ENCODE measurements at regions not wholly inside any gene's neighbourhood (a gene's known extent, or its start where the extent isn't known, plus 50 kb on each side); places are given as distances from the start of the nearest gene placed in this dataset.

- CTCF ChIA-PET = no interaction called here
- no peak overlapping the region for H3K4me2 ChIP-seq
- H3K4me3 ChIP-seq = no peak overlapping the region
- TF ChIP-seq JUN (IDR thresholded peaks at IDR 0.05) = no peak
- TF ChIP-seq USF2 (IDR thresholded peaks at IDR 0.05) = no peak
- no peak for TF ChIP-seq CBX8 (IDR thresholded peaks at IDR 0.05)
- TF ChIP-seq MAFK (IDR thresholded peaks at IDR 0.05; ENCODE audit: partially characterized antibody) = no peak
- TF ChIP-seq NFE2L2 (conservative IDR thresholded peaks at IDR 0.05; ENCODE audit: low read length) = no peak
- no peak for TF ChIP-seq PHF8 (IDR thresholded peaks at IDR 0.05; ENCODE audit: borderline replicate concordance, low read depth)
- TF ChIP-seq ZNF302 (CRISPR knock-in tag; IDR thresholded peaks at IDR 0.05) = no peak
- TF ChIP-seq HOXB5 (CRISPR knock-in tag; IDR thresholded peaks at IDR 0.05) = no peak
- no peak for TF ChIP-seq HDAC2 (IDR thresholded peaks at IDR 0.05)
- TF ChIP-seq CHD4 (IDR thresholded peaks at IDR 0.05; ENCODE audit: borderline replicate concordance) = no peak
- no peak for TF ChIP-seq TFCP2L1 (CRISPR knock-in tag; IDR thresholded peaks at IDR 0.05)
- TF ChIP-seq NPAS2 (CRISPR knock-in tag; IDR thresholded peaks at IDR 0.05; ENCODE audit: borderline replicate concordance) = no peak
- H3K9me3 ChIP-seq = no peaks in the 10 kb centered on the region
- no peak for DNase-seq (ENCODE audit: low read depth in 1 of 2, low spot score in 1 of 2)
- 7% methylated on average over 5 of the region's 5 CpGs for WGBS (ENCODE audit: missing lambda C conversion rate)
- H3K27ac ChIP-seq = no peak overlapping the region
- POLR2A ChIA-PET = no interaction called here
- no peak for ATAC-seq
- FAIRE-seq = no peak
- H3K4me1 ChIP-seq = no peaks in the 10 kb centered on the region
Measured at GRCh38 chr9:84450029-84450428, 109.5 kb upstream of the SLC28A3 start.

- ChIA-PET POLR2A (no interaction called here), CTCF (no interaction called here)
- Histone ChIP-seq H3K4me1 (no peaks in the 10 kb centered on the region), H3K9me3 (no peaks in the 10 kb centered on the region), H3K27ac (no peak overlapping the region), H3K4me3 (no peak overlapping the region), H3K4me2 (no peak overlapping the region)
- TF ChIP-seq TP53 (CRISPR knock-in tag; IDR thresholded peaks at IDR 0.05) = no peak
- TF ChIP-seq CHD2 (IDR thresholded peaks at IDR 0.05; ENCODE audit: low read length, partially characterized antibody) = no peak
- no peak for TF ChIP-seq RAD21 (conservative IDR thresholded peaks at IDR 0.05 in 1 of 2, IDR thresholded peaks at IDR 0.05 in 1 of 2)
- no peak for TF ChIP-seq EHF (CRISPR knock-in tag; IDR thresholded peaks at IDR 0.05)
- TF ChIP-seq E2F6 (IDR thresholded peaks at IDR 0.05; ENCODE audit: borderline replicate concordance, low read depth) = no peak
- no peak for TF ChIP-seq NPAS2 (CRISPR knock-in tag; IDR thresholded peaks at IDR 0.05; ENCODE audit: borderline replicate concordance)
- TF ChIP-seq JUN (IDR thresholded peaks at IDR 0.05) = no peak
- TF ChIP-seq SREBF2 (IDR thresholded peaks at IDR 0.05) = no peak
- no peak for TF ChIP-seq RFX5 (IDR thresholded peaks at IDR 0.05)
- TF ChIP-seq MYC (IDR thresholded peaks at IDR 0.05; ENCODE audit: borderline replicate concordance, low read length) = no peak
- TF ChIP-seq CBX8 (IDR thresholded peaks at IDR 0.05) = no peak
- TF ChIP-seq CTCF (IDR thresholded peaks at IDR 0.05) = no peak
- TF ChIP-seq CBX2 (IDR thresholded peaks at IDR 0.05; ENCODE audit: borderline replicate concordance, low read depth) = no peak
- no peak for TF ChIP-seq JUNB (IDR thresholded peaks at IDR 0.05)
- TF ChIP-seq HOXA7 (CRISPR knock-in tag; IDR thresholded peaks at IDR 0.05) = no peak
- FAIRE-seq (no peak), DNase-seq (ENCODE audit: low read depth in 1 of 2, low spot score in 1 of 2) (no peak), ATAC-seq (no peak)
- 55% methylated on average over 2 of the region's 2 CpGs for WGBS (ENCODE audit: missing lambda C conversion rate)
Measured at GRCh38 chr9:84456527-84456926, 116.0 kb upstream of the SLC28A3 start.

- ATAC-seq (no peak), FAIRE-seq (no peak), DNase-seq (ENCODE audit: low read depth in 1 of 2, low spot score in 1 of 2) (no peak)
- ChIA-PET CTCF (interaction anchor here (1.1 kb wide), 1 partner anchor 55 kb away, joined by 3 read pairs; no protein-coding TSS in a partner anchor), POLR2A (no interaction called here)
- Histone ChIP-seq H3K27ac (no peak overlapping the region), H3K4me1 (no peaks in the 10 kb centered on the region), H3K4me2 (no peak overlapping the region), H3K4me3 (no peak overlapping the region), H3K9me3 (no peaks in the 10 kb centered on the region)
- TF ChIP-seq RFX5 (IDR thresholded peaks at IDR 0.05) (no peak), TFCP2L1 (CRISPR knock-in tag; IDR thresholded peaks at IDR 0.05) (no peak), JUNB (IDR thresholded peaks at IDR 0.05) (no peak), NPAS2 (CRISPR knock-in tag; IDR thresholded peaks at IDR 0.05; ENCODE audit: borderline replicate concordance) (no peak), POLR2AphosphoS2 (conservative IDR thresholded peaks at IDR 0.05; ENCODE audit: low read length) (no peak), MYC (IDR thresholded peaks at IDR 0.05; ENCODE audit: borderline replicate concordance, low read length) (no peak), TP53 (CRISPR knock-in tag; IDR thresholded peaks at IDR 0.05) (no peak), CHD2 (IDR thresholded peaks at IDR 0.05; ENCODE audit: low read length, partially characterized antibody) (no peak), ESRRA (IDR thresholded peaks at IDR 0.05; ENCODE audit: borderline replicate concordance, low read length) (no peak), EHMT2 (IDR thresholded peaks at IDR 0.05; ENCODE audit: low read depth) (no peak), PBX3 (IDR thresholded peaks at IDR 0.05) (no peak), ZFP36 (IDR thresholded peaks at IDR 0.05; ENCODE audit: borderline replicate concordance, partially characterized antibody) (no peak)
Measured at GRCh38 chr9:84460695-84461094, 120.1 kb upstream of the SLC28A3 start.

All from A549 (cell line).